ENCODE measurements at regions not wholly inside any gene's neighbourhood (a gene's known extent, or its start where the extent isn't known, plus 50 kb on each side); places are given as distances from the start of the nearest gene placed in this dataset.

DNA sequence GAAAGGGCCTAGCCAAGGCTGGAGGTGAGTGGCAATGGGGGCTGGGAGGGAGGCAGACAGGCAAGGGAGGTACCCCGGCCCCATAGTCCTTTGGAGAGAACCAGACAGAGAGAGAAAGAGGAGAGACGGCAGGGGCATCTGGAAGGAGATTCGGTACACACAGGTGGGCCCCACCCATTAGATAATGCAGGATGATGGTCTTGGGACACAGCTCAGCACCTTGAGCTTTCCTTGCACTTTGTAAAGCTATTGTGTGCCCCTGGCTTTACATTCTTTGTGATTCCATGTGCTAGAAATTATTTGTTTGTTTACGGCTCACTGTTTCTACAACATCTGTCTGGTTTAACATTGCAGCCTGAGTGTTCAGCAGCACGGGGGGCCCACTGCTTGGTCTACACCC is 83.1 kb downstream of the CTAGE1 start:
- Histone ChIP-seq H3K23ac (ENCODE audit: low read depth, low read length) (no peak overlapping the region), H3K79me1 (ENCODE audit: low read depth in 1 of 2, low read length in 2 of 2) (no peaks in the 10 kb centered on the region), H2BK5ac (ENCODE audit: low read depth, low read length, poor library complexity, severe bottlenecking) (no peak overlapping the region), H2BK15ac (ENCODE audit: low read depth, low read length) (no peak overlapping the region), H4K91ac (ENCODE audit: insufficient read depth, low read depth, low read length) (no peak overlapping the region), H3K4me2 (ENCODE audit: low read depth, low read length) (no peak overlapping the region), H3K14ac (replicated peaks; ENCODE audit: low read depth, low read length) (no peak overlapping the region), H3K9ac (ENCODE audit: low read depth, low read length) (no peak overlapping the region), H2AFZ (replicated peaks; ENCODE audit: low read length, poor library complexity) (no peak overlapping the region), H2BK120ac (ENCODE audit: low read depth, low read length) (no peak overlapping the region), H3K27ac (ENCODE audit: insufficient read depth, low read length) (no peak overlapping the region), H3K27me3 (ENCODE audit: control insufficient read depth, insufficient read depth, low read length) (peaks cover 34% of the 10 kb centered on the region), H2AK9ac (replicated peaks; ENCODE audit: low read depth, low read length, poor library complexity) (no peak overlapping the region), H4K5ac (ENCODE audit: low read depth, low read length) (no peak overlapping the region), H3K18ac (ENCODE audit: low read depth, low read length) (no peak overlapping the region), H3K56ac (ENCODE audit: extremely low read depth, insufficient read depth, low read length) (no peak overlapping the region), H3K4ac (ENCODE audit: low read depth, low read length) (no peak overlapping the region), H3K9me1 (ENCODE audit: insufficient read depth, low read length) (no peaks in the 10 kb centered on the region), H3K9me3 (ENCODE audit: control insufficient read depth, insufficient read depth, low read length) (no peaks in the 10 kb centered on the region), H2AK5ac (ENCODE audit: low read depth, low read length) (no peak overlapping the region), H4K20me1 (ENCODE audit: insufficient read depth, low read length) (no peaks in the 10 kb centered on the region), H3K36me3 (ENCODE audit: control insufficient read depth, insufficient read depth, low read length) (no peaks in the 10 kb centered on the region), H3K4me1 (ENCODE audit: control insufficient read depth, insufficient read depth, low read length) (no peaks in the 10 kb centered on the region; the same call in 1 of the 2 replicates), H2BK20ac (ENCODE audit: low read depth, low read length) (no peak overlapping the region), H3K4me3 (ENCODE audit: insufficient read depth, low read depth, low read length) (no peak overlapping the region), H4K8ac (ENCODE audit: low read depth in 2 of 2, low read length in 2 of 2) (no peak overlapping the region)
- DNase-seq (no peak), ATAC-seq (ENCODE audit: low read depth) (no peak)
- dilution Hi-C loops (cut with HindIII; ENCODE audit: low sequenced_read_pairs, unreplicated experiment), result no loop called here
- WGBS, 2 experiments (ENCODE audit: extremely low coverage in 2 of 2, insufficient read length in 1 of 2), result 100% methylated on average over 1 of the region's 5 CpGs; no CpG with 5 or more reads in 1 of the 2 experiments
- intact Hi-C loops (cut with micrococcal nuclease), result no loop called here
- TF ChIP-seq SMC3 (IDR thresholded peaks at IDR 0.05; ENCODE audit: low read depth, low read length) (no peak), RCOR1 (IDR thresholded peaks at IDR 0.05; ENCODE audit: insufficient replicate concordance, low read length) (no peak), RAD21 (IDR thresholded peaks at IDR 0.05; ENCODE audit: low read length) (no peak), CHD1 (IDR thresholded peaks at IDR 0.05; ENCODE audit: low read depth, low read length) (no peak), MXI1 (IDR thresholded peaks at IDR 0.05; ENCODE audit: borderline replicate concordance, low read depth, low read length) (no peak), MAFK (IDR thresholded peaks at IDR 0.05; ENCODE audit: low read depth, low read length) (no peak), FOS (IDR thresholded peaks at IDR 0.05; ENCODE audit: low read depth, low read length) (no peak), MAZ (IDR thresholded peaks at IDR 0.05; ENCODE audit: borderline replicate concordance, low read depth, low read length) (no peak)
- TF ChIP-seq, protein P1, sequence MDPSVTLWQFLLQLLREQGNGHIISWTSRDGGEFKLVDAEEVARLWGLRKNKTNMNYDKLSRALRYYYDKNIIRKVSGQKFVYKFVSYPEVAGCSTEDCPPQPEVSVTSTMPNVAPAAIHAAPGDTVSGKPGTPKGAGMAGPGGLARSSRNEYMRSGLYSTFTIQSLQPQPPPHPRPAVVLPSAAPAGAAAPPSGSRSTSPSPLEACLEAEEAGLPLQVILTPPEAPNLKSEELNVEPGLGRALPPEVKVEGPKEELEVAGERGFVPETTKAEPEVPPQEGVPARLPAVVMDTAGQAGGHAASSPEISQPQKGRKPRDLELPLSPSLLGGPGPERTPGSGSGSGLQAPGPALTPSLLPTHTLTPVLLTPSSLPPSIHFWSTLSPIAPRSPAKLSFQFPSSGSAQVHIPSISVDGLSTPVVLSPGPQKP (IDR thresholded peaks at IDR 0.05; ENCODE audit: borderline replicate concordance, low read depth, low read length), result no peak
- in situ Hi-C loops (cut with MboI; ENCODE audit: low sequenced_read_pairs), result no loop called here
- BruUV-seq (replicated peaks), result no TSS peak
- POLR2A ChIA-PET (ENCODE audit: unreplicated experiment), result no interaction called here
- CTCF ChIA-PET, result no interaction called here

Measured in IMR-90 (cell line).